ENCODE measurements at regions not wholly inside any gene's neighbourhood (a gene's known extent, or its start where the extent isn't known, plus 50 kb on each side); places are given as distances from the start of the nearest gene placed in this dataset.

DNA sequence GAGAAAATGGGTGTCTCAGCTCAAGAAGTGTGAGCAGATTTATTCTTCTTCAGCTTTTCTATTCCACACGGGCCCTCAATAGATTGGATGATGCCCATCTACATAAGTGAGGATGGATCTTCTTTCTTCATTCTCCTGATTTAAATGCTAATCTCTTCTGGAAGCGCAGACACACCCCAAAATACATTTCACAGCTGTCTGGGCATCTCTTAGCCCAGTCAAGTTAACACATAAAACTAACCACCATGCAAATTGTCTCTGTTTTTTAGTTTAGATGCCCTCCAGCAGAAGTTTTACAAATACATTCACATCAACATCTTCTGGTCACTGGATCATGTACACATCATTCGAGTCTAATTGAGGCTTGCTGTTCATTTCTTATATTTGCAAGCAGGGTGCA lies 249.0 kb upstream of the VCX3A start:
- TF ChIP-seq REST (IDR thresholded peaks at IDR 0.05; ENCODE audit: low read depth) = no peak
- no peak for TF ChIP-seq MAX (IDR thresholded peaks at IDR 0.05)
- no peak for TF ChIP-seq CREB1 (IDR thresholded peaks at IDR 0.05; ENCODE audit: low read depth)
- TF ChIP-seq EGR1 (IDR thresholded peaks at IDR 0.05) = no peak
- no peak for TF ChIP-seq TCF12 (IDR thresholded peaks at IDR 0.05; ENCODE audit: low read depth)
- TF ChIP-seq TAF1 (IDR thresholded peaks at IDR 0.05; ENCODE audit: low read depth) = no peak
- no peak for TF ChIP-seq FOXM1 (IDR thresholded peaks at IDR 0.05; ENCODE audit: borderline replicate concordance, low read depth)
- no peak for TF ChIP-seq YY1 (IDR thresholded peaks at IDR 0.05; ENCODE audit: low read depth)
- TF ChIP-seq USF1 (IDR thresholded peaks at IDR 0.05) = no peak
- no peak for TF ChIP-seq CEBPB (IDR thresholded peaks at IDR 0.05)
- TF ChIP-seq TEAD4 (IDR thresholded peaks at IDR 0.05) = no peak
- TF ChIP-seq NFIC (IDR thresholded peaks at IDR 0.05) = no peak

GRCh38 chrX:6782831-6783230 lies 247.9 kb upstream of the VCX3A start:
- TF ChIP-seq TEAD4 (IDR thresholded peaks at IDR 0.05) (no peak), TCF12 (IDR thresholded peaks at IDR 0.05; ENCODE audit: low read depth) (no peak), CEBPB (IDR thresholded peaks at IDR 0.05) (no peak), EP300 (IDR thresholded peaks at IDR 0.05; ENCODE audit: borderline replicate concordance) (no peak), TAF1 (IDR thresholded peaks at IDR 0.05; ENCODE audit: low read depth) (no peak), CREB1 (IDR thresholded peaks at IDR 0.05; ENCODE audit: low read depth) (no peak), RAD21 (IDR thresholded peaks at IDR 0.05; ENCODE audit: low read depth) (no peak), FOXM1 (IDR thresholded peaks at IDR 0.05; ENCODE audit: borderline replicate concordance, low read depth) (no peak), YY1 (IDR thresholded peaks at IDR 0.05; ENCODE audit: low read depth) (no peak), ZBTB7A (IDR thresholded peaks at IDR 0.05; ENCODE audit: low read depth) (no peak), EGR1 (IDR thresholded peaks at IDR 0.05) (no peak), NFIC (IDR thresholded peaks at IDR 0.05) (no peak), MAX (IDR thresholded peaks at IDR 0.05) (no peak), USF1 (IDR thresholded peaks at IDR 0.05) (no peak)

GRCh38 chrX:6778544-6779503 lies 243.9 kb upstream of the VCX3A start:
- TF ChIP-seq RAD21 (IDR thresholded peaks at IDR 0.05; ENCODE audit: low read depth) = no peak
- TF ChIP-seq MAX (IDR thresholded peaks at IDR 0.05) = no peak
- no peak for TF ChIP-seq USF1 (IDR thresholded peaks at IDR 0.05)
- no peak for TF ChIP-seq NFIC (IDR thresholded peaks at IDR 0.05)
- no peak for TF ChIP-seq TEAD4 (IDR thresholded peaks at IDR 0.05)
- no peak for TF ChIP-seq CEBPB (IDR thresholded peaks at IDR 0.05)
- TF ChIP-seq EP300 (IDR thresholded peaks at IDR 0.05; ENCODE audit: borderline replicate concordance) = no peak
- TF ChIP-seq TAF1 (IDR thresholded peaks at IDR 0.05; ENCODE audit: low read depth) = no peak
- no peak for TF ChIP-seq ZBTB7A (IDR thresholded peaks at IDR 0.05; ENCODE audit: low read depth)
- no peak for TF ChIP-seq EGR1 (IDR thresholded peaks at IDR 0.05)
- no peak for TF ChIP-seq YY1 (IDR thresholded peaks at IDR 0.05; ENCODE audit: low read depth)
- TF ChIP-seq REST (IDR thresholded peaks at IDR 0.05; ENCODE audit: low read depth) = no peak
- no peak for TF ChIP-seq TCF12 (IDR thresholded peaks at IDR 0.05; ENCODE audit: low read depth)
- TF ChIP-seq CREB1 (IDR thresholded peaks at IDR 0.05; ENCODE audit: low read depth) = no peak
- TF ChIP-seq FOXM1 (IDR thresholded peaks at IDR 0.05; ENCODE audit: borderline replicate concordance, low read depth) = no peak

DNA sequence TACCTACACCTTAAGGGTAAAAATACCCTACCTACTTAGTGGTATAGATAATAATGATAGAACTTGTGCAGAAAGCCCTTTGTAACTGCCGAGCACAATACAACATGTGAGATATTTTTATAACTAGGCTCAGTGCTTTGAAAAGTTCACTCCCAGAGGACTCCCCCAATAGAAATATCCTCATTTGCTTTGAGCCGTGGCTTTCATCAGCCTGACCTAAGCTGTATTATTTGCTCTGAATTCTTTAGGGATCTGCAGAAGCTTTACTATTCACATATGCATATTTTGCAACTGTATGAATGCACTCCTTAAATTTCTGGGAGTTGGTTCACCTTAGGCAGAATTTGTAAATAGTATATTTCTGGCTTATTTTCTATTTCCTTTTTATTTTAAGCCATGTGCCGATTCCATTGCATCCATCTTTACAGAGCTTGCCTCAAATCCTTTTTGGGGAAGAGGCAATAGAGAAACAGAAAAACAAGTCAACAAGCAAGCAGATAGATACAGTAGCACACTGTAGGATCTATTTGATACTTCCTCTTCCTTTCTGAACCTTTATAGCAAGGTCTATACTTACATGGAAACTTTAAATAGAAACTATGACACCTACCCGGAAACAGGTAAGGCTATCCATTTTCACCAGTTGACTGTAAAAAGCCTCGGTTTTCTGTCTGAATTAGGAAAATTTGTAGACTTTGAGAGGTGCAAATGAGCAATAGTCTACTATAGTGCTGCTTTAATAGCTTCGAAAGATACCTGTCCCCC lies 242.5 kb upstream of the VCX3A start:
- no peak for TF ChIP-seq USF1 (IDR thresholded peaks at IDR 0.05)
- TF ChIP-seq RAD21 (IDR thresholded peaks at IDR 0.05; ENCODE audit: low read depth) = no peak
- TF ChIP-seq NFIC (IDR thresholded peaks at IDR 0.05) = no peak
- TF ChIP-seq TCF12 (IDR thresholded peaks at IDR 0.05; ENCODE audit: low read depth) = no peak
- no peak for TF ChIP-seq TEAD4 (IDR thresholded peaks at IDR 0.05)
- no peak for TF ChIP-seq EGR1 (IDR thresholded peaks at IDR 0.05)
- no peak for TF ChIP-seq CREB1 (IDR thresholded peaks at IDR 0.05; ENCODE audit: low read depth)
- TF ChIP-seq FOXM1 (IDR thresholded peaks at IDR 0.05; ENCODE audit: borderline replicate concordance, low read depth) = no peak
- no peak for TF ChIP-seq MAX (IDR thresholded peaks at IDR 0.05)
- TF ChIP-seq CEBPB (IDR thresholded peaks at IDR 0.05) = no peak
- TF ChIP-seq REST (IDR thresholded peaks at IDR 0.05; ENCODE audit: low read depth) = no peak
